Breast epithelium (tissue), 3 donors: ENCODE measurements at regions not wholly inside any gene's neighbourhood (a gene's known extent, or its start where the extent isn't known, plus 50 kb on each side); places are given as distances from the start of the nearest gene placed in this dataset.

Experiments used
- CTCF ChIP-seq, 3 donors: fragments of 450-650 bp; IDR thresholded peaks; one replicate each; pipeline ENCODE4 v1.5.1; 2016 to 2017; ENCODE audit warnings: antibody characterized with exemption in 3 of 3, mild to moderate bottlenecking in 3 of 3, moderate library complexity in 3 of 3
- POLR2A ChIP-seq: fragments of 450-650 bp; IDR thresholded peaks from one replicate; pipeline ENCODE4 v1.6.1; 2016; ENCODE audit warnings: antibody characterized with exemption, mild to moderate bottlenecking, moderate library complexity
- POLR2AphosphoS5 ChIP-seq, 3 donors: sonication (generic); formaldehyde crosslinking; IDR thresholded peaks; one replicate each; pipeline ENCODE4 v1.6.1; 2017; ENCODE audit warnings: antibody characterized with exemption in 3 of 3

DNA sequence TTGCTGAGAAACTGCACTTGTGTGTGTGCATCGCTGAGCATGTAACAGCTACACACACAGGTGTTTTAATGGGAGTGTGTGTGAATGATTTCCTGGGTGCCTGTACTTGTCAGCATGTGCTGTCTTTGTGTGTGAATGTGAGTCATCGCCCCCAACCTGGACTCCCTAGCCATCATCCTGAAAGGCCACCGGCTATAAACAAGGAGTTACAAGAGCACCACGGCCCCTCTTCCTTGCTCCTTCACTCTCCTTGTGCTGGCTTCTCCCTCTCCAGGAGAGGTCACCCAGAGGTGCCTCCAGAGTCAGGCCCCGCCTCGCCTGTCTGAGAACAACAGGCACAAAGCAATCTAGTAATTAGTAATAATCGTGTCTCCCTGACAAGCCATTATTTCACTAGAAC is 419.2 kb downstream of the BUD13 start:
- TF ChIP-seq POLR2AphosphoS5 (IDR thresholded peaks at IDR 0.05) (no peak), POLR2A (no peak), CTCF (IDR thresholded peaks at IDR 0.05) (no peak)
